NB4 (cell line): ENCODE measurements at regions not wholly inside any gene's neighbourhood (a gene's known extent, or its start where the extent isn't known, plus 50 kb on each side); places are given as distances from the start of the nearest gene placed in this dataset.
A peak's percentile ranks its signal among the peaks of the same experiment; 100 is the strongest.

ENCODE experiments used
- DNase-seq: peaks from one replicate; pipeline ENCODE4 v3.0.0; 2010; ENCODE audit warnings: low read depth
- H3K4me3 ChIP-seq: one replicate; pipeline ENCODE4 v1.5.1; 2011; ENCODE audit warnings: mild to moderate bottlenecking, low read depth, low read length, moderate library complexity
- MYC ChIP-seq: IDR thresholded peaks from 2 replicates; pipeline ENCODE4 v1.6.1; 2011; ENCODE audit warnings: low read depth, low read length
- POLR2A ChIP-seq: IDR thresholded peaks from 2 replicates; pipeline ENCODE4 v1.6.1; 2011; ENCODE audit warnings: mild to moderate bottlenecking; ENCODE audit not compliant: insufficient read length; ENCODE audit errors: extremely low read depth
- TF ChIP-seq, protein P1 (sequence below): IDR thresholded peaks from 2 replicates; pipeline ENCODE4 v1.6.1; 2011; ENCODE audit warnings: low read depth, low read length
- TF ChIP-seq, protein P2 (sequence below): IDR thresholded peaks from one replicate; pipeline ENCODE4 v1.5.1; 2012; ENCODE audit warnings: low read depth, low read length

DNA sequence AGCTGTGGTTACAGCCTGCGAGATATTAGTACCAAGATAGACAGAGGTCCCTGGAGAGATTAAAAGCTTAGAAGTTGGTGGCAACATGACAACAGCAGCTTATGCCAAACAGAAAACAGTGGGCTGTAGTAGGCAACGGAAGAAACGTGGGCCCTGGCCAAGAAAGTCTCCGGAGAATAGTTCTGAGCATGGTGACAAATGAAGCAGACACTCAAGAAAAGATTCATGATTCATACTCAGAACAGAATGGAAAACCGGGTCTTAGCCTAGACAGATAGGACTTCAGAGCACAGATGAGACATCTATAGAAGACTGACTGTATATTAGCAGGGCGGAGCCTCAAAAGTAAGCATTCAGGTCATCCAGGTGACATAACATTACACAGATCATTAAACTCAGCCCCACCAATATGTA is 727.4 kb downstream of the ETS1 start:
- no peak for TF ChIP-seq MYC
- TF ChIP-seq, protein P1, sequence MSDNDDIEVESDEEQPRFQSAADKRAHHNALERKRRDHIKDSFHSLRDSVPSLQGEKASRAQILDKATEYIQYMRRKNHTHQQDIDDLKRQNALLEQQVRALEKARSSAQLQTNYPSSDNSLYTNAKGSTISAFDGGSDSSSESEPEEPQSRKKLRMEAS = no peak
- TF ChIP-seq, protein P2, sequence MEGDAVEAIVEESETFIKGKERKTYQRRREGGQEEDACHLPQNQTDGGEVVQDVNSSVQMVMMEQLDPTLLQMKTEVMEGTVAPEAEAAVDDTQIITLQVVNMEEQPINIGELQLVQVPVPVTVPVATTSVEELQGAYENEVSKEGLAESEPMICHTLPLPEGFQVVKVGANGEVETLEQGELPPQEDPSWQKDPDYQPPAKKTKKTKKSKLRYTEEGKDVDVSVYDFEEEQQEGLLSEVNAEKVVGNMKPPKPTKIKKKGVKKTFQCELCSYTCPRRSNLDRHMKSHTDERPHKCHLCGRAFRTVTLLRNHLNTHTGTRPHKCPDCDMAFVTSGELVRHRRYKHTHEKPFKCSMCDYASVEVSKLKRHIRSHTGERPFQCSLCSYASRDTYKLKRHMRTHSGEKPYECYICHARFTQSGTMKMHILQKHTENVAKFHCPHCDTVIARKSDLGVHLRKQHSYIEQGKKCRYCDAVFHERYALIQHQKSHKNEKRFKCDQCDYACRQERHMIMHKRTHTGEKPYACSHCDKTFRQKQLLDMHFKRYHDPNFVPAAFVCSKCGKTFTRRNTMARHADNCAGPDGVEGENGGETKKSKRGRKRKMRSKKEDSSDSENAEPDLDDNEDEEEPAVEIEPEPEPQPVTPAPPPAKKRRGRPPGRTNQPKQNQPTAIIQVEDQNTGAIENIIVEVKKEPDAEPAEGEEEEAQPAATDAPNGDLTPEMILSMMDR = no peak
- TF ChIP-seq POLR2A = no peak
- DNase-seq = no peak
- no peak overlapping the region for H3K4me3 ChIP-seq

DNA sequence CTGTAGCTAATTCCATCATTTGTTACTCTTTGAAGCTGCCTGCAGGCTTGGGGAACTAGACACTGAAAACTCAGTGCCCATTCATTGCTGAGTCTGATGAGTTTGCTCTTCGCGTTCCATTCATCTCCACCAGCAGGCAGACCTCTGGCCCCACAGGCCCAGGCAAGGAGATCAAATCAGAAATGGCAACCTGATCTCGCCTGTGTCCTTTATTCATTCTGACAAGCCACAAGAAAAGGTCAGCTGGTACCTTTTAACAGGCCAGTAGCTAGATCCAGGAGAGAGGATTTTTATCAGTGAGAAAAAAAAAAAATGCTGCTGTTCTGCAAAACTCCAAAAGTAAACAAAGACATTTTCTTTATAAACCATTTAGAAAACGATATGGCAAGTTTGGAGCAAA is 742.5 kb downstream of the ETS1 start:
- TF ChIP-seq, protein P2 = no peak
- TF ChIP-seq MYC (no peak), POLR2A (no peak)
- TF ChIP-seq, protein P1 = no peak
- no peak for DNase-seq
- no peak overlapping the region for H3K4me3 ChIP-seq

DNA sequence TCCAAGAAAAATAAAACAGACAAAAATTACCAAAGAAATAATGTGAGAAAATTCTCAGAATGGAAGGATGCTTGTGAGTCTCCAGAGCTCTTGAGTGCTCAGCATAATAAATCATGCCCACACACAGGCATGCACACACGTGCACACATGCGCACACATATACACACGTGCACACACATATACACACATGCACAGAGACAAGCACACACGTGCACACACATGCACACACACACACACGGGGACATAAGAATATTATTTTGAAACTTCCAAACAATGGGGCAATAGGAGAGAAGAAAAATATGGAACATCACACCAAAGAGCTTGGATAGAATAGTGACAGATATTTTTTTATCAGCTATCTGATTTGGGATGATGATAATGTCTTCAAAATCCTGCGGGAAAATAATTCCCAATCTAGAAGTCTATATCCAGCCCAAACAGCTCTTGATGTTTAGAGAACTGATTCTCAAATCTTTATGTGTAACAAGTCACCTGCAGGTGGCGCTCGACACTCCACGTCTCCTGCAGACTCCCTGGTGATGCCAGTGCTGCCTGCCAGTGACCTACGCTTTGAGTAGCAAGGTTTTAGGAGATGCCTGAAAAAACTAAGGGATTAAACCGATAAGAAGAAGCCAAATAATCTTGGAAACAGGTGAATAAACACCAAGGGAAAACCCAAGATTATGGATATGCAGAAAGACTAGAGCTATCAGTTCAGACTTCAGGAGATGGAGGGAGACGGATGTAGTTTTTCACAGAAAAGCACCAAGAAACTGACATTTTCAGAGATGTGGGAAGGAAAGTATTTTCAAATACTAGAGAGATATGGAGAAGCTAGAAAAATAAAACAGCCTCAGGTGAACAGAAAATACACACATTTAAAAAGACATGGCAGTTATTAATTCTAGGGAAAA is 743.6 kb downstream of the ETS1 start:
- TF ChIP-seq, protein P2 = peak; percentile 82
- TF ChIP-seq, protein P1 = no peak
- TF ChIP-seq POLR2A (no peak), MYC (no peak)
- DNase-seq = peak; percentile 65
- H3K4me3 ChIP-seq = no peak overlapping the region

DNA sequence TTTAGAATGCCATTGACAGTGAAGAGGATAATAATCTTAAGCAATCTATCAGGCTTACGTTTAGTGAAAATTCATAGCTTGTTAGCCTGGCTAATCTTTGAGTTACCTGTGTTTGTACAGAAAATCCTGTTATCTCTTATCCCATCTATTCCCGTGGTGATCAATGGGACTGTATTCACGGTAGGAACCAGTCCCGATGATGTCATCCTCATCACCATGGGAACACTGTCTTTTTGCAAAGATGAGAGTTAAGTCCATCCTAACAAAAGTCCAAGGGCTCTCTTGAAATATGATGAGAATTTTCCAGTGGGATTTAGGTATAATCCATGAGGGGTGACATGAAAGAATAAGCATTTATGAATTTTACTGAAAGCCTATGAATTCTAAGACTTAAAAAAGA is 762.2 kb downstream of the ETS1 start:
- TF ChIP-seq, protein P2 = no peak
- TF ChIP-seq, protein P1 = no peak
- TF ChIP-seq POLR2A (no peak), MYC (no peak)
- H3K4me3 ChIP-seq = no peak overlapping the region
- DNase-seq = no peak

DNA sequence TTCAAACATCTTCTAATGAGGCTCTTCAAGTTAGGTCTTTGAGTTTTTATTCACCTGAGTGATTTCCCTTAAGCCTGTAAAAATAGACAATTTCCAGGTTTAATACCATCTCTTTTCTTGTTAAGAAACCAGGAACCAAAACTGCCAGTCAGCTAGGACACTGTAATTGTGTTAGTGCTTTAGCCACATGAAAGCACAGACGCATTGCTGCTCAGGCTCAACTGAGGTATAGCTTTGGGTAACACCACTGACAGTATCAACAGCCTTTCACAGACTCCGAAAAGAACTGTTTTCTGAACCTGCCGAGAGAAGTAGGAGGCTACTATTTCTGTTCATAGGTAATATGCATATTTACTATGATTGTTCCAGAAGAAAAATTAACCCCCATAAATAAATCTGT is 768.7 kb downstream of the ETS1 start:
- TF ChIP-seq, protein P2 = no peak
- TF ChIP-seq POLR2A (no peak), MYC (no peak)
- TF ChIP-seq, protein P1 = no peak
- no peak overlapping the region for H3K4me3 ChIP-seq
- no peak for DNase-seq
